ENCODE measurements at regions not wholly inside any gene's neighbourhood (a gene's known extent, or its start where the extent isn't known, plus 50 kb on each side); places are given as distances from the start of the nearest gene placed in this dataset.

DNA sequence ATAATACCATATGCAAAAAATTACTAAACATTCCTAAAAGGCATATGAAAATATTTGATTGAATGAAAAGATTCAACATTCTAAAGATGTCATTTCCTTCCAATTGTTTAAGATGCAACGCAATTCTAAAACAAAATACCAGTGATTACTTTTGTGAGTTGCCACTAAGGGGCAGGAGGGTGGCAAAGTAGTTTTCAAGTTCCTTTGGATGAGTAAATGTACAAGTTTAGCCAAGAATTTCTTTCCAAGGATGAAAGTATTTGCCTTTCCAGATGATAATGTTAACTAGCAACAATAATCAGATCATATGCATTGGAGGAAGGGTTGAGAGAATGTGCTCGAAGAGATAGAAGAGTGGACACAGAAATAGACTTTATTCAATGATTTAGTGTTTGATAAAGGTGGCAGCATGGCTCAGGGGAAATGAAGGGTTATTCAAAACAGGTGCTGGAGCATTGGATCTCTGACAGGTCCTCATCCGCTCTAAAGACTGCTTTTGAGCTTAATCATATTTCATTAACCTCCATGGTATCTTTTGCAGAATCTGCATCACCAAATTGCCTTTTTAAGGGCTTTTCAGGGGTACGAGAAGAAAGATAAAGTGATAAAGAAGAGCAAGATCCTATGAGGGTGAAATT, 678.5 kb upstream of the TBX3 start:
- no peak overlapping the region for H3K27ac ChIP-seq (ENCODE audit: insufficient read depth, low read depth, low read length, poor library complexity, severe bottlenecking)
- no peaks in the 10 kb centered on the region for H3K4me1 ChIP-seq (ENCODE audit: control insufficient read depth, insufficient read depth, low read length)
- no peak overlapping the region for H3K4me3 ChIP-seq (ENCODE audit: insufficient read depth, low read depth, low read length)
- 96 to 98% methylated on average over 4 of the region's 4 CpGs for WGBS, 2 experiments
- no peaks in the 10 kb centered on the region for H3K36me3 ChIP-seq (ENCODE audit: control insufficient read depth, insufficient read depth, low read length)
- no peaks in the 10 kb centered on the region for H3K27me3 ChIP-seq (ENCODE audit: control insufficient read depth, insufficient read depth, low read length, poor library complexity, severe bottlenecking)
- no peaks in the 10 kb centered on the region for H3K9me3 ChIP-seq (ENCODE audit: control insufficient read depth, low read length)

DNA sequence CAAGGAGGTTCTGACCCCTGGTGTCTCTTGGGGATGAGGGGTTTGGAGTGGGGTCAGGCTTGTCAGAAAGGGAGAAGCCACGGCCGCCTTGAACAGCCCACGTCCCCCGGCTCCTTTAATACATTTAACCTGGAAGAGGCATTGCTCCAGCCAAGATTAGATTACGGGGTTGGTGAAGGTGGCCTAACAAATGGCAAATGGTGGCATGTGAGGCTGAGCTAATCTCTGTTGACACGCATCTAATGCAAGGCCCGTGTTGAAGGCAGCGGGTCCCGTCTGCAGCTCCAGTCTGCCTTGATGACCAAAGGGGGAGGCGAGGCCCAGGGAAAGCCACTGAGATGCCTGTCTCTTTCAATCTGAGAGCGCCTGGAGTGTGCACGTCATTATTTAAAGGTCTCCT, 673.7 kb upstream of the TBX3 start:
- 94% methylated on average over 12 of the region's 12 CpGs for WGBS, 2 experiments
- H3K27me3 ChIP-seq (ENCODE audit: control insufficient read depth, insufficient read depth, low read length, poor library complexity, severe bottlenecking) = no peaks in the 10 kb centered on the region
- H3K27ac ChIP-seq (ENCODE audit: insufficient read depth, low read depth, low read length, poor library complexity, severe bottlenecking) = no peak overlapping the region
- no peaks in the 10 kb centered on the region for H3K36me3 ChIP-seq (ENCODE audit: control insufficient read depth, insufficient read depth, low read length)
- H3K4me3 ChIP-seq (ENCODE audit: insufficient read depth, low read depth, low read length) = no peak overlapping the region
- H3K4me1 ChIP-seq (ENCODE audit: control insufficient read depth, insufficient read depth, low read length) = no peaks in the 10 kb centered on the region
- H3K9me3 ChIP-seq (ENCODE audit: control insufficient read depth, low read length) = no peaks in the 10 kb centered on the region

DNA sequence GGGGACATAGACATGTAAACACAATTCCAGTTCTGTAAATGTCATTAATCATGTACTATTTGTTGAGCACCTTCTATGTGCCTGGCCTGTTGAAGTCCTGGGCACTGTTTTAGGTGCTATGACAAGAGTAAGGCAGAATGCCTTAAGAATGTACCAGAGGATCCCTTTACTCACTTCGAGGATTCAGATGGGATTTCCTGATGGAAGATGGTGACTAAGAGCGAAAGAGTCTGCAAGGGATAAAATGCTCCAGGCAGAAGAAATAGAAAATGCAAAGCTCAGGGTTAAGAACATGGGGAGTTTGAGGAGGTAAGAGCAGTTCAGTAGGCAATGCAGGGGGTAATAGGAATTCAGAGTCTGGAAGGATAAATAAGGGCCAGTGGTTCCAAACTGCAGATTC, 671.3 kb upstream of the TBX3 start:
- H3K27me3 ChIP-seq (ENCODE audit: control insufficient read depth, insufficient read depth, low read length, poor library complexity, severe bottlenecking) = no peaks in the 10 kb centered on the region
- 94% methylated on average over 2 of the region's 2 CpGs for WGBS, 2 experiments
- no peak overlapping the region for H3K27ac ChIP-seq (ENCODE audit: insufficient read depth, low read depth, low read length, poor library complexity, severe bottlenecking)
- H3K9me3 ChIP-seq (ENCODE audit: control insufficient read depth, low read length) = no peaks in the 10 kb centered on the region
- no peaks in the 10 kb centered on the region for H3K4me1 ChIP-seq (ENCODE audit: control insufficient read depth, insufficient read depth, low read length)
- no peaks in the 10 kb centered on the region for H3K36me3 ChIP-seq (ENCODE audit: control insufficient read depth, insufficient read depth, low read length)
- H3K4me3 ChIP-seq (ENCODE audit: insufficient read depth, low read depth, low read length) = no peak overlapping the region

DNA sequence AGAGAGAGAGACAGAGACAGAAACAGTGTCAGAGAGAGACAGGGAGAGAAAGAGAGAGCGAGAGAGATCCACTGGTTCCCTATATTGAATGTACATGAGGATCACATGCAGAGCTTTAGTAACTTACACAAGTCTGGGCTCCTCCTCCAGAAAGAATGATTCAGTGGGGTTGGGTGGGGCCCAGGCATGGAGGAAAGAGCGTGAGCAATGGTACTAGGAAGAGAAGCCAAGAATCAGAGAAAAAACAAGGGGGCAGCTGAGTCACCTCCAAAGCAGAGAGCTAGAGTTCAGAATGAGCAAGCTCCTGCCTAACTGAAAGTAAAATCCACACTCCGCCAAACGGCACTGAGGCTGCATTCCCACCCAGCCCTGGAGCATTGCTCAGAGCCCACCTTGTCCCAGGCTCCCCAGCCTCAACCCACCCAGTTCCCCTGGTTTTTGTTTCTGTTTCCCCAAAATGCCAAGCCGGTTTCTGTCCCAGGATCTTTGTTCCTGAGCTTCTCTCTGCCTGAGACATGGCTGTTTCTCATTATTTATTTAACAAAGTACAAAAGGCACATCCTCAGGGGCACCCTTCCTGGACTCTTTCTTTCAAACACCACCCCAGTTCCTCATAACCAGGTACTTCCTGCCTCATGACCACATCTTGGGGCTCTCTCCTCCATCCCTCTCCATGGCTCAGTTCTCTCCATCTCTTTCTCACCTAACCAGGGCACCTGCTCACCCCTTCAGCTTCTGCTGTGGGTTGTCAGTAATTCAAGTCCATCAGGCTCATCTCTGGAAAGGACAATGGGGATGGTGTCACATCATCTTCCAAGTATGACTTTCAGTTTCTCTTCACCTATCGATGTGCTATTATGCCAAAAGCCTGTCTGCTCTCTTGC, 670.3 kb upstream of the TBX3 start:
- Histone ChIP-seq H3K27me3 (ENCODE audit: control insufficient read depth, insufficient read depth, low read length, poor library complexity, severe bottlenecking) (no peaks in the 10 kb centered on the region), H3K27ac (ENCODE audit: insufficient read depth, low read depth, low read length, poor library complexity, severe bottlenecking) (no peak overlapping the region), H3K4me1 (ENCODE audit: control insufficient read depth, insufficient read depth, low read length) (no peaks in the 10 kb centered on the region), H3K9me3 (ENCODE audit: control insufficient read depth, low read length) (no peaks in the 10 kb centered on the region), H3K36me3 (ENCODE audit: control insufficient read depth, insufficient read depth, low read length) (no peaks in the 10 kb centered on the region), H3K4me3 (ENCODE audit: insufficient read depth, low read depth, low read length) (no peak overlapping the region)
- WGBS, 2 experiments = 87 to 89% methylated on average over 6 of the region's 6 CpGs

DNA sequence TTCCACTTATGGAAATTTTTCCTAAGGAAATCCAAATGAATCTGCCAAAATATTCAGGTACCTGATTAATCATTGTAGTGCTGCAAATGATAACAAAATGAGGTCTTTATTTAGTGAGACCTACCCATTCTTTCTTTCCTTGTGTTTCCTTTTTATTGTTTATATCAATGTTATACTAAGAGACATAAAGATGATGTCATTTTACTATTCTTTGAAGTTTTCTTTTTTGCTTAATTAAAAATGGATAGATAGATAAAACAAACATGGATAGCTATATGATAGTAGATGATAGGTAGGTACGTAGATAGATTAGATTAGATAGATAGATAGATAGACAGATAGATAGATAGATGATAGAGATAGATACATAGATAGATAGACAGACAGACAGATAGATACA, 669.5 kb upstream of the TBX3 start:
- Histone ChIP-seq H3K4me1 (ENCODE audit: control insufficient read depth, insufficient read depth, low read length) (no peaks in the 10 kb centered on the region), H3K27me3 (ENCODE audit: control insufficient read depth, insufficient read depth, low read length, poor library complexity, severe bottlenecking) (no peaks in the 10 kb centered on the region), H3K27ac (ENCODE audit: insufficient read depth, low read depth, low read length, poor library complexity, severe bottlenecking) (no peak overlapping the region), H3K4me3 (ENCODE audit: insufficient read depth, low read depth, low read length) (no peak overlapping the region), H3K36me3 (ENCODE audit: control insufficient read depth, insufficient read depth, low read length) (no peaks in the 10 kb centered on the region), H3K9me3 (ENCODE audit: control insufficient read depth, low read length) (no peaks in the 10 kb centered on the region)
- WGBS, 2 experiments = 96 to 100% methylated on average over 1 of the region's 1 CpG

DNA sequence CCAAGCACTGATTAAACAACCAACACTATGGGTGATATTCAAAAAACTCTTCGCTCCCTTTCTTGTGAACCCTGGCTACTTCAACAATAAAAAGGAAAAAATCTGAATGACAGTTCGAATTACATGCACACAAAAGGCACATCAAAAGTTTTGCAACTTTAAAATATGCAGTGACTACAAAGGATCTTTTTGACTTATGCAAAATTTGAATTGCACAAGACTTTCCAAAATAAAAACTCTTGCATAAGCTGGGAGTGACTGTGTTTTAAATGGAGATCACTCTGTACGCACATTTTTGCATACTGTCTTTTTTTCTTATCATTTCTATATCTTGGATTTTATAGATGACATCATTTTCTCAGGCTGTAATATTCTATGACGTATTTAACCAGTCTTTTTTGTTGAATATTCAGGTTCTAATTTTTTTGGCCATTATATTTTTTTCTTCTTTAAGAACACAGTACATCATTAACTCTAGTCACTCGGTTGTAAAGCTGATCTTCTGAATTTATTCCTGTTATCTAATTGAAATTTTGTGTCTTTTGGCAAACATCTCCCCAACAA, 667.6 kb upstream of the TBX3 start:
- Histone ChIP-seq H3K4me1 (ENCODE audit: control insufficient read depth, insufficient read depth, low read length) (no peaks in the 10 kb centered on the region), H3K9me3 (ENCODE audit: control insufficient read depth, low read length) (no peaks in the 10 kb centered on the region), H3K36me3 (ENCODE audit: control insufficient read depth, insufficient read depth, low read length) (no peaks in the 10 kb centered on the region), H3K27ac (ENCODE audit: insufficient read depth, low read depth, low read length, poor library complexity, severe bottlenecking) (no peak overlapping the region), H3K4me3 (ENCODE audit: insufficient read depth, low read depth, low read length) (no peak overlapping the region), H3K27me3 (ENCODE audit: control insufficient read depth, insufficient read depth, low read length, poor library complexity, severe bottlenecking) (no peaks in the 10 kb centered on the region)
- 81 to 98% methylated on average over 2 to 4 of the region's 5 CpGs for WGBS, 2 experiments

DNA sequence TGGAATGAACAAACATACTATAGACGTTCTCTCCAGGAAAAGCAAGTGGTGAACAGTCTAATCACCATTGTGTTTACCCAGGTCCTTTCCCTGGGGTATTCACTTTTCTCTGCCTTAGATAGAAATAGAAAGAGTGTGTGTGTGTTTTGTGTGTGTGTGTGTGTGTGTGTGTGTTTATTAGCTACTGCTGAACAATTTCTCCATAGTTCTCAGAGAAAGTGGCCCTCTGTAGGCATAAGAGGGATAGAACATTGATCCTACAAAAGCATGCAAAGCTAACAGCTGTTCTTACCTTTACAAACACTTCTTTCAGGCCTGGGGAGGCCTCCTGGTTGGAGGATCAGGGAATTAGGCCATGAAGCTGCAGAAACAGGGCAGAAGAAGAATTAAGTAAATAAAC, 665.7 kb upstream of the TBX3 start:
- H3K9me3 ChIP-seq (ENCODE audit: control insufficient read depth, low read length) = no peaks in the 10 kb centered on the region
- no peak overlapping the region for H3K27ac ChIP-seq (ENCODE audit: insufficient read depth, low read depth, low read length, poor library complexity, severe bottlenecking)
- no peaks in the 10 kb centered on the region for H3K4me1 ChIP-seq (ENCODE audit: control insufficient read depth, insufficient read depth, low read length)
- no peak overlapping the region for H3K4me3 ChIP-seq (ENCODE audit: insufficient read depth, low read depth, low read length)
- WGBS, 2 experiments = 64 to 88% methylated on average over 1 of the region's 1 CpG
- no peaks in the 10 kb centered on the region for H3K27me3 ChIP-seq (ENCODE audit: control insufficient read depth, insufficient read depth, low read length, poor library complexity, severe bottlenecking)
- no peaks in the 10 kb centered on the region for H3K36me3 ChIP-seq (ENCODE audit: control insufficient read depth, insufficient read depth, low read length)

DNA sequence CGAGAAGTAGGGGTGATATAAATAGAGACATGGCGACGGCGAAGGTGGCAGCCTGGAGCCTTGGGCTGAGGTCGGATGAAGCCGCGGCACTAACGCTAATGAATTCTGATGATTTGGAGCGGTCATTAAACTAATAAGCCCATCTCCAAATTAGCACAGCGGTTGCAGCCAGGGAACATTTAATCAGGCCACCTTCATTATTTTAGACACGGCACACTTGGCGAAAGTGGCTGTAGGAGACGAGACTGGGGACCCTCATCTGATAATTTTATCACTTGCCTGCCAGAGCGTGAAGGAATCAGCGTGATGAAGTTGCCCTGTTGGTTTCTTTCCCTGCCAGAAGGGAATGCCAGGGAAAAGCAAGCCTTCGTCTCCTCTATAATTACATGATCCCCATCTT, 664.3 kb upstream of the TBX3 start:
- H3K9me3 ChIP-seq (ENCODE audit: control insufficient read depth, low read length) = no peaks in the 10 kb centered on the region
- no peaks in the 10 kb centered on the region for H3K36me3 ChIP-seq (ENCODE audit: control insufficient read depth, insufficient read depth, low read length)
- H3K27ac ChIP-seq (ENCODE audit: insufficient read depth, low read depth, low read length, poor library complexity, severe bottlenecking) = no peak overlapping the region
- 96 to 97% methylated on average over 15 to 16 of the region's 16 CpGs for WGBS, 2 experiments
- H3K4me3 ChIP-seq (ENCODE audit: insufficient read depth, low read depth, low read length) = no peak overlapping the region
- H3K27me3 ChIP-seq (ENCODE audit: control insufficient read depth, insufficient read depth, low read length, poor library complexity, severe bottlenecking) = no peaks in the 10 kb centered on the region
- no peaks in the 10 kb centered on the region for H3K4me1 ChIP-seq (ENCODE audit: control insufficient read depth, insufficient read depth, low read length)

DNA sequence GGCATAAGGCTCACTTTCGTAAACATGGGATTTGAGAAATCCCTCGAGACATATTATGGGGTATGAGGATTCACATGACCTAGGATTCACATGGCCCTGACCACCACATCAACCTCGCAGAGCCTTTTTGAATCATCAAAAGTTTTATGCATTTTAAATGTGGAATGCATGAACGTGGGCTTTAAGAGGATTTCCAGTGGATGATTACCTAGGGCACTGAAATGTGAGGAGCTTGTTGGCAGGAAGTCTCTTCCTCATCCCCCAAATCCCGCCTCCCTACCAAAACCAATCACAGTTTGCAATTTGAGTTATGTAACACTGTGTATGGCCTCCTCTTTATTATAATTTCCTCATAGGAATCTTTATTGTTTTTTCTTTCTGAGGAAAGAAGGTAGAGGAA, 659.6 kb upstream of the TBX3 start:
- H3K4me3 ChIP-seq (ENCODE audit: insufficient read depth, low read depth, low read length) = no peak overlapping the region
- WGBS, 2 experiments = 93 to 98% methylated on average over 4 to 5 of the region's 5 CpGs
- no peak overlapping the region for H3K27ac ChIP-seq (ENCODE audit: insufficient read depth, low read depth, low read length, poor library complexity, severe bottlenecking)
- H3K9me3 ChIP-seq (ENCODE audit: control insufficient read depth, low read length) = no peaks in the 10 kb centered on the region
- no peaks in the 10 kb centered on the region for H3K27me3 ChIP-seq (ENCODE audit: control insufficient read depth, insufficient read depth, low read length, poor library complexity, severe bottlenecking)
- no peaks in the 10 kb centered on the region for H3K4me1 ChIP-seq (ENCODE audit: control insufficient read depth, insufficient read depth, low read length)
- H3K36me3 ChIP-seq (ENCODE audit: control insufficient read depth, insufficient read depth, low read length) = no peaks in the 10 kb centered on the region

DNA sequence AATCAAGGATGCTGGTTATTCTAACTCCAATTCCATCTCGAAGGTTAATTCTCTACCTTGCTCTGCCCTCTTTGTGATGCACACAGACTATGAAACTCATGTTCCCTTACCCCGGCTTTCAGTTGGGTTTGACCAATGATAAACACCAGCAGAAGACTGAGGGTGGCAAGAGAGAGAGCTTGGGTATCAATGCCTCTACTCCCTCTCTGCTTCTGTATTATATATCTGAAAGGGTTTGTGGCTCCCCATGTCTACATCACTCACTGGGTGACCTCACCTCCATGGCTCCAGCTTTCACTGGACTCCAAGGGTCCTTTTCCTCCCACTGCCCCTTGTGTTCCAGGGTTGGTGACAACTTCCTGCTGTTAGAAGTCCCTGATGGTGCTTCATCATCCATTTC, 659.0 kb upstream of the TBX3 start:
- Histone ChIP-seq H3K27ac (ENCODE audit: insufficient read depth, low read depth, low read length, poor library complexity, severe bottlenecking) (no peak overlapping the region), H3K9me3 (ENCODE audit: control insufficient read depth, low read length) (no peaks in the 10 kb centered on the region), H3K4me1 (ENCODE audit: control insufficient read depth, insufficient read depth, low read length) (no peaks in the 10 kb centered on the region), H3K36me3 (ENCODE audit: control insufficient read depth, insufficient read depth, low read length) (no peaks in the 10 kb centered on the region), H3K4me3 (ENCODE audit: insufficient read depth, low read depth, low read length) (no peak overlapping the region), H3K27me3 (ENCODE audit: control insufficient read depth, insufficient read depth, low read length, poor library complexity, severe bottlenecking) (no peaks in the 10 kb centered on the region)
- WGBS, 2 experiments = 83 to 98% methylated on average over 2 of the region's 2 CpGs
